Suppressor macrophage treated with lipopolysaccharide for 1 hour (primary cell): ENCODE measurements at regions not wholly inside any gene's neighbourhood (a gene's known extent, or its start where the extent isn't known, plus 50 kb on each side); places are given as distances from the start of the nearest gene placed in this dataset.

Experiments used
- DNase-seq, 3 donors: peaks; one replicate each; pipeline ENCODE4 v3.0.0-alpha.2; 2020 to 2022

- no peak for DNase-seq
Observed at GRCh38 chrX:39418731-39419638, 617.7 kb downstream of the MID1IP1 start.

- DNase-seq: no peak
Observed at GRCh38 chrX:39421006-39421405, 619.7 kb downstream of the MID1IP1 start.

- no peak for DNase-seq
Observed at GRCh38 chrX:39425124-39425806, 624.0 kb downstream of the MID1IP1 start.

- no peak for DNase-seq
Observed at GRCh38 chrX:39426101-39426500, 624.8 kb downstream of the MID1IP1 start.

GRCh38 chrX:39427492-39427891 lies 626.2 kb downstream of the MID1IP1 start:
- DNase-seq: peak in 1 of 3 donors; percentile 16

GRCh38 chrX:39427906-39428305 lies 626.6 kb downstream of the MID1IP1 start:
- DNase-seq: peak; percentile 34 to 63 (median 52)

GRCh38 chrX:39430551-39430950 lies 629.3 kb downstream of the MID1IP1 start:
- no peak for DNase-seq

GRCh38 chrX:39431893-39432292 lies 630.6 kb downstream of the MID1IP1 start:
- DNase-seq: no peak

- peak; percentile 73 to 89 (median 80) for DNase-seq
Observed at GRCh38 chrX:39434671-39435070, 633.4 kb downstream of the MID1IP1 start.

- DNase-seq: peak; percentile 67 to 81 (median 77)
Observed at GRCh38 chrX:39436538-39436937, 635.3 kb downstream of the MID1IP1 start.

- DNase-seq: no peak
Observed at GRCh38 chrX:39437670-39438441, 636.6 kb downstream of the MID1IP1 start.

GRCh38 chrX:39438603-39439602 lies 637.6 kb downstream of the MID1IP1 start:
- DNase-seq: no peak

GRCh38 chrX:39439906-39440798 lies 638.9 kb downstream of the MID1IP1 start:
- peak; percentile 12 to 44 (median 40) for DNase-seq

- peak in 2 of 3 donors; percentile 19 to 33 for DNase-seq
Observed at GRCh38 chrX:39440799-39441284, 639.6 kb downstream of the MID1IP1 start.

GRCh38 chrX:39442332-39442731 lies 641.1 kb downstream of the MID1IP1 start:
- no peak for DNase-seq

GRCh38 chrX:39443240-39443639 lies 642.0 kb downstream of the MID1IP1 start:
- peak; percentile 13 to 21 (median 13) for DNase-seq

- peak; percentile 23 to 42 (median 29) for DNase-seq
Observed at GRCh38 chrX:39445336-39445735, 644.1 kb downstream of the MID1IP1 start.

- no peak for DNase-seq
Observed at GRCh38 chrX:39449352-39449751, 648.1 kb downstream of the MID1IP1 start.

- no peak for DNase-seq
Observed at GRCh38 chrX:39450234-39450977, 647.4 kb downstream of the BCOR start.

GRCh38 chrX:39451046-39451445 lies 646.7 kb downstream of the BCOR start:
- no peak for DNase-seq
